Hippocampal formation (tissue), 2 donors: ENCODE measurements at regions not wholly inside any gene's neighbourhood (a gene's known extent, or its start where the extent isn't known, plus 50 kb on each side); places are given as distances from the start of the nearest gene placed in this dataset.
"Not testable (repeated sequence)": the region's sequence is repeated elsewhere in the genome, so short reads cannot be mapped to it uniquely, and the experiment has no call there.

Experiments used
- DNase-seq, 2 donors: peaks; one replicate each; lab custom pipeline; 2025; lab: John Stamatoyannopoulos, UW

DNA sequence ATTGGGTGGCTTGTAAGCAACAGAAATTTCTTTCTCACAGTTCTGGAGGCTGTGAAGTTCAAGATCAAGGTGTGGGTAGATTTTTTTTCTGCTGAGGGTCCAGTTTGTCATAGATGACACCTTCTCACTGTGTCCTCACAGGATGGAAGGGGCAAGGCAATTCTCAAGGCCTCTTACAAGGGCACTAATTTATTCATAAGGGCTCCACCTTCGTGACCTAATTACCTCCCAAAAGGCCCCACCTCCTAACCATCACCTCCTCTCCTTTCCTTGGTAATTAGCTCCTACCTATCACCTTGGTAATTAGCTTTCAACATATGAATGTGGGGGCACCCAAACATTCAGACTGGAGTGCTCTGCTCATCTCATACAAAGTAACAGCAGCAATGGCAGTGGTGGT is 92.3 kb upstream of the CD44 start:
- no peak for DNase-seq

DNA sequence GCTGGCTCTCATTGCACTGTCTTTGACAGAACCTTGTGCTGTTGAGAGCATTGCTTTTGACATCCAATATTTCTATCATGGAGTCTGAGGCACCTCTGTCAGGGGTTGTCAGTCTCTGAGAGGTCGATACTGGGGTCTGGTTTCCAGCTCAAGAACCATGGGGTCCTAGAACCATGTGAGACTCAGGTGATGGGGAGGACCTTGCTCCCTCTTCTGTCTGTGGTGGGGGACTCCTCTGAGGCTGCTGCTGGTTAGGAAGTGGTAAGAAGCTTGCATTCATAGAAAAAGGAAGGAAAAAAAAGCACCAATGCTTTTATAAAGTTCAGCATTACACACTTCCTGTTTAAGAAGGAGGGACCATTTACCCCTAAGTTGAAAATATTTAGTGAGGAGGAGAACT is 91.8 kb upstream of the CD44 start:
- DNase-seq, result no peak

DNA sequence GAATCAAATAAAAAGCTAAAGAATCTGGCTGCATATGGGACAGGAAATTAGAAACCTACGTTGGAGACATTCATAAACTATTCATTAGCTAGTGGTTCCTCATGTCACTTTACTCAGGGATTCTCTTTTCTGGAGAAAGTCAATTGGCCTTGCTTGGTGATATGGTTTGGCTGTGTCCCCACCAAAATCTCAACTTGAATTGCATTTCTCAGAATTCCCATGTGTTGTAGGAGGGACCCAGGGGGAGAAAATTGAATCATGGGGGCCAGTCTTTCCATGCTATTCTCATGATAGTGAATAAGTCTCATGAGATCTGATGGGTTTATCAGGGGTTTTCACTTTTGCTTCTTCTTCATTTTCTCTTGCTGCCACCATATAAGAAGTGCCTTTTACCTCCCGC is 91.2 kb upstream of the CD44 start:
- DNase-seq, result no peak

DNA sequence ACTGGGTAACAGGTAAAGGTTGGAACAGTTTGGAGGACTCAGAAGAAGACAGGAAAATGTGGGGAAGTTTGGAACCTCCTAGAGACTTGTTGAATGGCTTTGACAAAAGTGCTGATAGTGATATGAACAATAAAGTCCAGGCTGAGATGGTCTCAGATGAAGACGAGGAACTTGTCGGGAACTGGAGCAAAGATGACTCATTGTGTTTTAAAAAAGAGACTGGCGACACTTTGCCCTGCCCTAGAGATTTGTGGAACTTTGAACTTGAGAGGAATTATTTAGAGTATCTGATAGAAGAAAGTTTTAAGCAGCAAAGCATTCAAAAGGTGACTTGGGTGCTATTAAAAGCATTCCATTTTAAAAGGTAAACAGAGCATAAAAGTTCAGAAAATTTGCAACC is 90.6 kb upstream of the CD44 start:
- DNase-seq, result not testable (repeated sequence)

DNA sequence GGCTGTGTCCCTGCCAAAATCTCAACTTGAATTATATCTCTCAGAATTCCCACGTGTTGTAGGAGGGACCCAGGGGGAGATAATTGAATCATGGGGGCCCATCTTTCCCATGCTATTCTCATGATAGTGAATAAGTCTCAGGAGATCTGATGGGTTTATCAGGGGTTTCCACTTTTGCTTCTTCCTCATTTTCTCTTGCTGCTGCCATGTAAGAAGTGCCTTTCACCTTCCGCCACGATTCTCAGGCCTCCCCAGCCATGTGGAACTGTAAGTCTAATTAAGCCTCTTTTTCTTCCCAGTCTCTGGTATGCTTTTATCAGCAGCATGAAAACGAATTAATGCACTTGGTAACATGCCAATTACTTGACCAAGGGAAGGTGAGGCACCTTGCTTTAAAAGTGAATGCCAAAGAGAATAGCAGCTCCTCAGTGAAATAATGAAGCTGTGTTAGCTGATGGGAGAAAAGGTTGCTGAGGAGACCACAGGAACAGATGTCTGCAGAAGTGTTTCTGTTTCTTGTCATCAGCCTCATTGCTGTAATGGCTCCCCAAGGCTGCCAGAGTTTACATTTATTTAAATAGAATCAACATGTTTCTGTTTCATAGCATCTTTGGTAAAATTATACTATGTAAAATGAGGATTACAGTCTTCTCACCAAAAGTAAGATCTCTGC is 89.0 kb upstream of the CD44 start:
- no peak for DNase-seq

DNA sequence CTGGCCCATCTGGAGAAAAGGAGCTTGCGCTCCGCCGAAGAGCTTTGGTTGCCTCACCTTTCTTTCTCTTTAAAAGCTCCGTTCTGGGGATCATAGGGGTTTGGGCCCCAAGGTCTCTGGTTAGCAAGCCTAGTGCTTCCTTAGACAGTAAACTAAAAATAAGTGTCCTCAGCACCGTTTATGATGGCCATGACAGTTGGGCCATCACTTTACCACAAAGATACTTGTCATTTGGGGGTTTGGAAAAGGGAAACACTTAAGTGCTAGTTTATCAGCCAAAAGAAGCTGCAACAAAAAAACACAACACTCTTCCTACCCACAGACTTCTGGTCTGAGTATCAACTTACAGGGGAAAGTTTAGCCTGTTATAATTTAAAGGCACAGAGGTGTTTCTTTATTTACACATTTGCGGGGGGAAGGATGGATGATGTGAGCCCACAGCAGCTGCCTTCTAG is 88.4 kb upstream of the CD44 start:
- DNase-seq, result no peak

DNA sequence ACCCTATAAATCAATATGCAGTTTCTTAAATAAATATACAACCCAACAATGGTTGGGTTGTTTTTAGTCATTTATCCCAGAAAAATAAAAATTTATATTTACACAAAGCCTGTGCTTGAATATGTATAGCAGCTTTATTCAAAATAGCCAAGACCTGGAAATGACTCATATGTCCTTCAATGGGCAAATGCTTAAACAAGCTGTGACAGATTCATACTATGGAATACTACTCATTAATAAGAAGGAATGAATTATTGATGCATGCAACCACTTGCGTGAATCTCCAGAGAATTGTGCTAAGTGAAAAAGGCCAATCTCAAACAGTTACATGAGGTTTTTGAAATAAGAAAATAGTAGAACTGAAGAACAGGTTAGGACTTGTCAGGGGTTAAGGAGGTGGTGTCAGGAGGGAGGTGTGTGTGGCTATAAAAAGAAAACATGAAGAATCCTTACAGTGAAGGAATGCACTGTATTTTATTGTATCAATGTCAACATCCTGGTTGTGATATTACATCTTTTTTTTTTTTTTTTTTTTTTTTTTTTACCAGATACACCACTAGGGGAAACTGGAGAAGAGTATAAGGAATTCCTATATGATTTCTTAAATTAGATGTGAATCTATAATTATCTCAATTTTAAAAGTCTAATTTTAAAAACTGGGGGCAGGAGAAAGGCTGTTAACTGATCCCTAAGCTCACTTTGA is 82.4 kb upstream of the CD44 start:
- DNase-seq, result no peak

DNA sequence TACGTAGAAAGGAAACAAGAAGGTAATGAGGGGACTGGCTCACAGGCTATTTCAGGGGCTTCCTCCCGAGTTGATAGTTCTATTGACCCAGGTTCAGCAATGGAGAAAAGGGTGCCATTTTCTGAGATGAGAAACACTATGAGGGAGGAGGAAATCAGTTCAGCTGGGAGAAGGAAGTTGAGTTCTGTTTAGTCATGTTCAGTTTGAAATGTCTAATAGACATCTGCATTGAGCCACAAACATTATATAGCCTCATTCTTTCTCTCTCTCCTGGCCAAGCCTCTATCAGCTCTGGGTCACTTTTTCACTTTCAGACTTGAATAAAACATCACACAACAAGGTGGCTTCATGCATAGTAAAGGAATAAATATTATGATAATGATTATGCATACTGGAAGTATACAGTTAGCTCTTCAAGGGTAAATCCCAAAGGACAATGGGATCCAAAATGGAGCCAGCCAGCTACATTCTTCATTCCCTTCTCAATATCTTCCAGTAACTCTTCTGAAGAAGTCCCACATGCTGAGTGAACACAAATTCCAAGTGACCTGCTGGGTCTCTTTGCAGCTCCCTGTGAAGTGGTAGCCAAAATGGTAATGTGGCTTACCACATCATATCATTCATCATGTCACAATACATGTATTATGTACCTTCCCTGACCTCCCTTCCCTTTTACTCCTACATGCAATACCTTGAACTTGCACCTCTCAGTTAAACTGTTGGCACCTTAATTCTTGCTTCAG is 80.9 kb upstream of the CD44 start:
- no peak for DNase-seq

DNA sequence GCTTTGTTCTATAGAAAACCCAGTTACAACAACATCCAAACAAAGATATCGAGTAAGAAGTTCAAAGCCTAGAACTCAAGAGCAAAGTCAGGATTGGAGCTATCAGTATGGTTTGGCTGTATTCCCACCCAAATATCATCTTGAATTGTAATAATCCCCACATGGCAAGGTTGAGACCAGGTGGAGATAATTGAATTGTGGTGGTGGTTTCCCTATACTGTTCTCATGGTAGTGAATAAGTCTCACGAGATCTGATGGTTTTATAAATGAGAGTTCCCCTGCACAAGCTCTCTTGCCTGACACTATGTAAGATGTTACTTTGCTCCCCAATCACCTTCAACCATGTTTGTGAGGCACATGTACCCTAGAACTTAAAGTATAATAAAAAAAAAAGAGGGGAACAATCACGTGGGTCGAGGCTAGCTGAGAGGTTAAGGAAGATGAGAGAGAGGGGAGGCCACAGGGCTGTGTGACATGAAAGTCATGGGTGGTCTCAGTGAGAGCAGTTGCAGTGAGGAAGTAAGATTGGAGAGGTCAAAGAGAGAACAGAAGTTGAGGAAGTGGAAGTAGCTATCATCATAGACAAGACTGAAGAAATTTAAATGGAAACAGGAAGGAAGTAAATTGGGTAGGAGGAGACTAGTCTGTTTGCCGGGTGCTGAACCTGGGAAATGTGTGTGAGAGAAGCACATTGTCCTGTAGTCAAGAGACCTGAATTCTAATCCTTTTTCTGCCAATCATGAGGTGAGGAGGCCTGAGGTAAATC is 80.1 kb upstream of the CD44 start:
- DNase-seq, result no peak

DNA sequence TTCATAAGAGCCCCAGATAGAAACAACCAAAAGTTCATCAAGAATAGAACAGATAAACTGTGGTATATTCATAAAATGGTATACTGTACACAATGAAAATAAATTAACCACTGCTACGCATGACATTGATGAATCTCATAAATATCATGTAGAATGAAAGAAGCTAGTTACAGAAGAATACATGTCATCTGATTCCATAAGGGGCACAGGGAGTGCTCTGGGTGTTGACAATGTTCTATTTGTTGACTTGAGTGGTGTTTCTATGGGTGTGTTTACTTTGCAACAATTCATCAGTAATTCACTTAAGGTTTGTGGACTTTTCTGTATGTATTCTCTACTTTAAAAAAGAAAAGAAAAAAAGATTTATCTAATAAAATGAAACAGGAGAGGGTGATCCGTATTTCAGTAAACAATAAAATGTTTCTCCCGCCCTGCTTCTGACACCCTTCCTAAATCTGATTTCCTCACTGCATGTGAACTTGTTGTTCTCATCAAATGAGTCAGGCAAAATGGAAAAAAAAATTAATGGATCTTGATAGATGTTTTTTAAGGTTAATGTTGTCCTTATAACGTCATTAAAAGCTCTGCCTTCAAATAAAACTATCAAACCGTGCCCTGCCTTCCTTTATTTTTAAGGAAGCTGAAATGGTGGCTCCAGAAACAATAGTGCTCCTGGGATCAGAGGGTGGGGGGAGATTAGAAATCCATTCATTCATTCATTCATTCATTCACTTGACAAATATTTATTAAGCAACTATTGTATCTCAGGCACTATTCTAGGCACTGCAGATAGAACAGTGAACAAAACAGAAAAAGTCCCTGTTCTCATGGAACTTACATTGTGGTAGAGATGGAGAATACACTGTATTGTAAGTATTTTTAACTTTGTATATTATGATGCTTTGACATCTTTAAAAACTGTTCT is 77.2 kb upstream of the CD44 start:
- DNase-seq, result no peak

DNA sequence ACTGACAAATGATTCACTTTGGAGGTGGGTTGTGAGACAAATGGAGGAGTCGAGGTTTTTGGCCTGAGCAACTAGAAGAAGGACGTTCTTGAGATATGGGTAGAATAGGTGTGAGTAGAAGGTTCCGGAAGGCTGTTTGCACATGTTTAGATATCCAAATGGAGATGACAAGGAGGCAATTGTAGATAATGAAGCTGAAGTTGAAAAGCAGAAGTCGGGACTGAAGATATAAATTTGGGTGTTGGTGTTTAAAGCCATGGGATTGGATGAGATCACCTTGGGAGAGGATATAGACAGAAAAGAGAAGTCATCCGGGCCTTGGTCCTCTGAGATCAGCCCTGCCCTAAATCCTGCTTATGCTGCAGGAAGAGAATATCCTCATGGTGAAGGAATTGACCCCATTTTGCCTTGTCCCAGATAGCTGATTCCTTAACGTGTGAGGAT is 75.5 kb upstream of the CD44 start:
- DNase-seq, result no peak

DNA sequence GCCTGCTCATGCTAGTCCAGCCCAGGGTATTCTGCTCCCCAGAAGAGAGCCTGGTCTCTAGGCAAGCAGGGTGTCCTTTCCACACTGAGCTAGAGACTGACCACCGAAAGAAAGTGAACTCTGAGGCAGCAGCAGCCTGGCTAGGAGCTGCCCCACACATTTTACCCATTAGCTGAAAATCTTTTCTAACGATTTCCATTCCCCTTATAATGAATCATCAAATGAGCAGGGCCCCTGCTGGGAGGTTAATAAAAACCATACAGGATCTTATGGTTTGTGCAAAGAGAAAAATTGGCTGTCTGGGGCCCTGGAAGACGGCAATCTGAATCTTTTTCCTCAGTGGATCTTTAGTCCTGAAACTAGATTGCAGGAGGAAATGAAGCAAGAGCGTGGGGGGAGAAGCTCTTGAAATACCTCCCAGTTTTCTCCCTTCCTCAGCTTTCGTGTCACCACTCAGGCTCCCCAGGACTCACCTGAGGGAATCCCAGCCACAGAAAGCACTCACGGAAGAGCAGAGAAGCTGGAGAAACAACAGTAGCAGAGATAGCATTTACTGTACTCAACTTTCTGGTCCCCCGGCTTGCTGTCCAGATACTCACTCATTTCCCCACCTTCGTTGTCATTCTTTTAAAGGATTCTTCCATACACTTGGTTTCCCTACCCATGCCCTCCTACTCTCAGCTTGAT is 74.7 kb upstream of the CD44 start:
- DNase-seq, result no peak

DNA sequence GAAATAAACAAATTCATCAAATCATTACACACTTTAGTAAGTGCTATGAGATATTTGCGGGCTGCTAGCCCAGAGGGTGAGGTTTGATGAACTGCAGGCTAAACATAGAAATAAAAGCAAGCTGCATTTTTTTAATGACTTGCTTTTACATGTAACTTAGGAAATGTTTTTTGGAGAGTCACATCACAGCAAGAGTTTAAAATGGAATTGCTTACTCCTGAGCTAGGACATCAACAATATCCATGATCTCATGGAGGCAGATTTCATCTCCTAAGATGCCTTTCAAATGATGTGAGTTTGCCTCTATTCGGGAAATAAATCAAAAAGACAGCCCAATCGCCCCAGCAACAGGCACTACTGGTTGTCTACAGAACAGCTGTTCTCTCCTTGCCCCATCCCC is 73.4 kb upstream of the CD44 start:
- no peak for DNase-seq

DNA sequence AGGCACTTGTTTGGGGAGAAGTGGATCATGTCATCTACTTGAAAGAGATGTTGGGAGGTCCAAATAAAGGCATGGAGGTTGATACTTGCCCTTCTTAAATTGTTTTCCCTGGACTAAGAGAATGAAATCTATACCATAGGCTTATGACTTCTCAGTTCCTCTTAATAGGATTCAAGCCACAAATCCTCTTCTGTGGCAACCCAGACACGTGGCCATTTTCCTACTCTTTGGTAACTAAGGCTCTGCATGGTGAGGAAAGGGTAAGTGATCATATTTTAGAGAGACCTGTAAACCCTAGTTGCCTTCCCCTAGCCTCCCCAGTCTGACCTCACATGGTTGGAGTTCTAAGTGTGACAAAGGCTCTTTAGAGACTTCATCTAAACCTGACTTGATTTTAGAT is 72.9 kb upstream of the CD44 start:
- no peak for DNase-seq

DNA sequence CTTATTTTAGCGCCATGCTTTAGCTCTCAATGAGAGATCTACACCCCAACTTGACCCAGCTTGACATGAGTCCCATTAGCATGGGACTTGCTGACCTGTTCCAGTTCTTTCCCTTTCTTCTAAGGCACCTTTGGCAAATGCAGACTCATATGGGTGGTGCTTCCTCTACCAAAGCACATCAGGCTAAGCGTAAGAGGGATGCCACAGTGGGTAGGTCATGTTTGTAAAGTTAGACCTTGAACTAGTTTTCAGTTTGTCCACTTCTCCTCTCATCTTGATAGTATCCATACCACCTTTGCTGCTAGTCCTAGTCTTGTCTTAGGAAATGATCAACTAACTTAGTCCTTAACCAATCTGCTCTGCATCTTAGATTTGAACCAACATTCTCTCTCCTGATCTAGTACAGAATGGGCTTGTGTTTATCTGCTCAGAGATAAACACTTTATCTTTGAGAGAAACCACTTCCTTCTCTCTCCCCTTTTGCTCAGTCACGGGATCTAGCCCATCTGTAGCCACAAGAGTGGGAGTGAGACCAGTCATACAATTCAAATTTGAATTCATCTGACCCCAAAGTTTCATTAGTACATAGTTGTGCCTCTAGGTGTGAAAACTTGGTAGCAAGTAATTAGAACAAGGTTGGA is 72.1 kb upstream of the CD44 start:
- no peak for DNase-seq

DNA sequence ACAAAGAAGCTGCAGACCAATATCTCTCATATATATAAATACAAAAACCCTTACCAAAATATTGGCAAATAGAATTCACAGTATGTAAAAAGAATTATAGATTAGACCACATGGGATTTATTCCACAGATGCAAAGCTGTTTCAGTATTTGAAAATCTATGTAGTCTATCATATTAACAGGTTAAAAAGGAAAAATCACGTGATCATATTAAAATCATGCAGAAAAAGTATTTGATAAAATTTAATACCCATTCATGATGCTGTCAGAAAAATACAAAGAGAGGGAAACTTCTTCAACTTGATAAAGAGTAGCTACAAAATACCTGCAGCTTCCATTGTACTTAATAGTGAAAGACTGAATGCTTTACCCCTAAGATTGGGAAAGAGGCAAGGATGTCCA is 67.2 kb upstream of the CD44 start:
- no peak for DNase-seq

DNA sequence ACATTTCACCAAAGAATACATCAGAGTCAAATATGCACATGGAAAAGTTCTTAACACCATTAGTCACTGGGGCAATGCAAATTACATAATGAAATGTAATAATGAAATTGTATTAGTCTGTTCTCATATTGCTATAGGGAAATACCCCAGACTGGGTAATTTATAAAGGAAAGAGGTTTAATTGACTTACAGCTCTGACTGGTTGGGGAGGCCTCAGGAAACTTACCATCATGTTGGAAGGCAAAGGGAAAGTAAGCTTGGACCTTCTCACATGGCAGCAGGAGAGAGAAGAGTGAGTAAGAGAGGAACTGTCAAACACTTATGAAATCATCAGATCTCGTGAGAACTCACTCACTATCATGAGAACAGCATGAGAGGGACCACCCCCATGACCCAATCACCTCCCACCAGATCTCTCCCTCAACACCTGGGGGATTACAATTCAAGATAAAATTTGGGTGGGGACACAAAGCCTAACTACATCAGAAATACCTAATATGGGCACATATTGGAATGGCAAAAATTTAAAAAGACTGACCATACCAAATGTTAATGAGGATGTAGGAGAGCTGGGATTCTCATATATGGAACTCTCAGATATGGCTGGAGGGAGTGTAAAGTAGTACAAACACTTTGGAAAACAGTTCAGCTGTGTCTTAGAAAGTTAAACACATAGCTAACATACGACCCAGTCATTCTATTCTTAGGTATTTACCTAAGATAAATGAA is 65.1 kb upstream of the CD44 start:
- no peak for DNase-seq

DNA sequence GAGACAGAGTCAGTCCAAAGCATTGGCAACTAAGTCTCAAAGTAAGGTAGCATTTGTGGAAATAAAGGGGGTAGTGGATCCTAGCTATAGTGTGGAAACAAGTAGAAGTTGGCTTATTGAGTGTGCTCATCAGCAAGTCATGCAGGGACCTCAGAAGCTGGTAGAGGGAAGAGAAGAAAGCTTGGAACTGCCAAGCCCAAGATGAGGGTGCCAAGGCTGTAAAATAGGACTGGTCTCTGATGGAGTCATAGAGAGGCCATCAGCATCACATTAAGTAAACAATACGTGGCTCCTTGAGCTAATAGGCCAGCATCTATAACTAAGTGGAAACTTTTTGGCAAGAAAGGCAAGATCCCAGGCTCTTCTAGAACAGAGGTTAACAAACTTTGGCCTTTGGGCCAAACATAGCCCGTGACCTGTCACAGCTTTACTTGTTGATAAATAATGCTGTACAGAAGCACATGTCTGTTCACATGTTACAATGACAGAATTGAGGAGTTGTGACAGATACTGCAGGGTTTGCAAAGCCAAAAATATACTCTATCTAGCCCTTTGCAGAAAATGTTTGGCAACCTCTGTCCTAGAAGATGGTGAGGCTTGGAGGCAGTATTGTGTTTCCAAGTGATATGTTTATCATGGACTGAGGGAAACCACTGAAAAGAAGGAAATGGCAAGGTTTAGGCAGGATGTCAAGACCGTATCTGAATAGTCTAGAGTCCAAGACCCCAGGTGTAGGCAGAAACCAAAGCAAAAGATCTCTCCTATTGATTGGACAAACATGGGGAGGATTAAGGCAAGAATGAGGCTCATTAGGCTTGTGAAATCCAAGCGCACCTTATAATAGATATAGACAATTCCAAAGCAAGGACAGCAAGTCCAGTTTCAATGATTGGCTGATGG is 62.5 kb upstream of the CD44 start:
- no peak for DNase-seq
